ENCODE measurements at regions not wholly inside any gene's neighbourhood (a gene's known extent, or its start where the extent isn't known, plus 50 kb on each side); places are given as distances from the start of the nearest gene placed in this dataset.
A peak's percentile ranks its signal among the peaks of the same experiment; 100 is the strongest.

DNA sequence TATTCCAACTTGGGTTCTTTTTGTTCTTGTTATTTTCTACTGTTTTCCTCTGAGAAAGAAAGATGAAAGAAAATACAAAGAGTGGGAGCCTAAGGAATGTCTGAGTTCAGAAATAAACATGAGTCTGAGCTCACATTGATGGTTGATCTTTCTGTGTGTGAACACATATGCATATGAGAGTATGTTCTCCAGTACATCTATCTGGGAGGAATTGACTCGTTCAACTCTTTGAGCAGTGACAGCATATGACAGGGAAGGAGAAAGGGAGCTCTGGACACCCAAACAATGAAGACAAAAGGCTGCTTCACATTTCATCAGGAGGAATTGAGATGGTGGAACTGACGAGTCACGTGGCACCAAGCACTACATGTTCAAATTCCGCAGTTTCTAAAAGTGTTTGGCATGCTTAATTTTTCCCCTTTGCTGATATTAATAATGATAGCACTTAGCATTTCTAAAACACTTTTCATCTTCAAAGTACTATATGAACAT is 229.8 kb upstream of the ACVR2A start:
- Mint-ChIP-seq H3K36me3 (ENCODE audit: low read depth) (no peaks in the 10 kb centered on the region), H3K9me3 (no peaks in the 10 kb centered on the region), H3K27me3 (ENCODE audit: insufficient read depth, low read depth, poor library complexity) (no peaks in the 10 kb centered on the region), H3K4me3 (no peak overlapping the region), H3K27ac (no peak overlapping the region), H3K4me1 (peaks cover 28% of the 10 kb centered on the region)
- no peaks in the 10 kb centered on the region for H3K9me2 ChIP-seq (ENCODE audit: insufficient read depth)
- H4K20me1 ChIP-seq (replicated peaks; ENCODE audit: insufficient read depth): no peaks in the 10 kb centered on the region; the same call in 1 of the 2 replicates
- no peaks in the 10 kb centered on the region for H3K79me2 ChIP-seq (replicated peaks; ENCODE audit: insufficient read depth)
- H3K27ac ChIP-seq (ENCODE audit: low read depth): no peak overlapping the region
- DNase-seq (ENCODE audit: low spot score) (no peak), ATAC-seq (no peak)
- H3K4me1 ChIP-seq (ENCODE audit: insufficient read depth): 0 out of 2 replicates have a peak, but pooled peaks cover 8% of the 10 kb centered on the region
- H3K27me3 ChIP-seq (ENCODE audit: insufficient read depth): no peaks in the 10 kb centered on the region
- H3K4me2 ChIP-seq: no peak overlapping the region
- H2AFZ ChIP-seq: 0 out of 2 replicates have a peak overlapping the region, but pooled peaks have one; percentile 40
- no peak overlapping the region for H3K4me3 ChIP-seq
- no peaks in the 10 kb centered on the region for H3K36me3 ChIP-seq (ENCODE audit: insufficient read depth)
- no peaks in the 10 kb centered on the region for H3F3A ChIP-seq (replicated peaks; ENCODE audit: low read depth)
- TF ChIP-seq, protein P1, sequence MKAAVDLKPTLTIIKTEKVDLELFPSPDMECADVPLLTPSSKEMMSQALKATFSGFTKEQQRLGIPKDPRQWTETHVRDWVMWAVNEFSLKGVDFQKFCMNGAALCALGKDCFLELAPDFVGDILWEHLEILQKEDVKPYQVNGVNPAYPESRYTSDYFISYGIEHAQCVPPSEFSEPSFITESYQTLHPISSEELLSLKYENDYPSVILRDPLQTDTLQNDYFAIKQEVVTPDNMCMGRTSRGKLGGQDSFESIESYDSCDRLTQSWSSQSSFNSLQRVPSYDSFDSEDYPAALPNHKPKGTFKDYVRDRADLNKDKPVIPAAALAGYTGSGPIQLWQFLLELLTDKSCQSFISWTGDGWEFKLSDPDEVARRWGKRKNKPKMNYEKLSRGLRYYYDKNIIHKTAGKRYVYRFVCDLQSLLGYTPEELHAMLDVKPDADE (IDR thresholded peaks at IDR 0.05): no peak
- TF ChIP-seq EZH2phosphoT487 (IDR thresholded peaks at IDR 0.05; ENCODE audit: unreplicated experiment): no peak
- TF ChIP-seq JUNB (IDR thresholded peaks at IDR 0.05; ENCODE audit: unreplicated experiment): no peak
- no peak for TF ChIP-seq CREB1 (CRISPR knock-in tag; IDR thresholded peaks at IDR 0.05; ENCODE audit: low read depth)

DNA sequence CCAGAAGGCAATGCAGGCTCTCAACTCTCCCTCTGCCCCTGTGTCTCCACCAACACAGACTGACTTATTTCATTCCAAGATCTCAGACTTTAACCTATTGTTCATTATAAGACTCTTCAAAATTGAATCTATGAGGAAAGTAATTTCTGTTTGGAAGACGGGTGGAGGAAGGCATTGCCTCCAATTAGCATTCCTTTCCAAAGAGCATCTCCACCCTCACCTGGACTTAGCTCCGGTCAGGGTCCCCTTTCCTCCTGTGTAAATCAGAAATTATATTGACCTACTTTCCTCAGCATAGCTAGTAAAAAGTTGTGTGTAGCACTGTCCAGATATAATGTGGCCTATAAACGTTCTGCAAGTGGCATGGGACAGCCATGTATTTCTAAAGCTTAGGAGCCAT is 230.4 kb upstream of the ACVR2A start:
- TF ChIP-seq ZNF331 (CRISPR knock-in tag; IDR thresholded peaks at IDR 0.05; ENCODE audit: low read depth) (no peak), CREB1 (CRISPR knock-in tag; IDR thresholded peaks at IDR 0.05; ENCODE audit: low read depth) (no peak), STAT1 (IDR thresholded peaks at IDR 0.05; ENCODE audit: unreplicated experiment) (no peak), POLR2AphosphoS5 (IDR thresholded peaks at IDR 0.05; ENCODE audit: low read depth) (no peak), ZNF114 (CRISPR knock-in tag; IDR thresholded peaks at IDR 0.05) (no peak), NANOG (IDR thresholded peaks at IDR 0.05; ENCODE audit: borderline replicate concordance) (no peak)
- TF ChIP-seq, protein P2, sequence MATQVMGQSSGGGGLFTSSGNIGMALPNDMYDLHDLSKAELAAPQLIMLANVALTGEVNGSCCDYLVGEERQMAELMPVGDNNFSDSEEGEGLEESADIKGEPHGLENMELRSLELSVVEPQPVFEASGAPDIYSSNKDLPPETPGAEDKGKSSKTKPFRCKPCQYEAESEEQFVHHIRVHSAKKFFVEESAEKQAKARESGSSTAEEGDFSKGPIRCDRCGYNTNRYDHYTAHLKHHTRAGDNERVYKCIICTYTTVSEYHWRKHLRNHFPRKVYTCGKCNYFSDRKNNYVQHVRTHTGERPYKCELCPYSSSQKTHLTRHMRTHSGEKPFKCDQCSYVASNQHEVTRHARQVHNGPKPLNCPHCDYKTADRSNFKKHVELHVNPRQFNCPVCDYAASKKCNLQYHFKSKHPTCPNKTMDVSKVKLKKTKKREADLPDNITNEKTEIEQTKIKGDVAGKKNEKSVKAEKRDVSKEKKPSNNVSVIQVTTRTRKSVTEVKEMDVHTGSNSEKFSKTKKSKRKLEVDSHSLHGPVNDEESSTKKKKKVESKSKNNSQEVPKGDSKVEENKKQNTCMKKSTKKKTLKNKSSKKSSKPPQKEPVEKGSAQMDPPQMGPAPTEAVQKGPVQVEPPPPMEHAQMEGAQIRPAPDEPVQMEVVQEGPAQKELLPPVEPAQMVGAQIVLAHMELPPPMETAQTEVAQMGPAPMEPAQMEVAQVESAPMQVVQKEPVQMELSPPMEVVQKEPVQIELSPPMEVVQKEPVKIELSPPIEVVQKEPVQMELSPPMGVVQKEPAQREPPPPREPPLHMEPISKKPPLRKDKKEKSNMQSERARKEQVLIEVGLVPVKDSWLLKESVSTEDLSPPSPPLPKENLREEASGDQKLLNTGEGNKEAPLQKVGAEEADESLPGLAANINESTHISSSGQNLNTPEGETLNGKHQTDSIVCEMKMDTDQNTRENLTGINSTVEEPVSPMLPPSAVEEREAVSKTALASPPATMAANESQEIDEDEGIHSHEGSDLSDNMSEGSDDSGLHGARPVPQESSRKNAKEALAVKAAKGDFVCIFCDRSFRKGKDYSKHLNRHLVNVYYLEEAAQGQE (IDR thresholded peaks at IDR 0.05; ENCODE audit: unreplicated experiment): no peak
- TF ChIP-seq, protein P1 (IDR thresholded peaks at IDR 0.05): no peak
- peaks cover 24% of the 10 kb centered on the region for H3K4me1 Mint-ChIP-seq
- Histone ChIP-seq H3K36me3 (ENCODE audit: insufficient read depth) (no peaks in the 10 kb centered on the region), H3K79me2 (replicated peaks; ENCODE audit: insufficient read depth) (no peaks in the 10 kb centered on the region), H3K27ac (ENCODE audit: low read depth) (no peak overlapping the region), H3F3A (replicated peaks; ENCODE audit: low read depth) (no peaks in the 10 kb centered on the region), H3K9me2 (ENCODE audit: insufficient read depth) (no peaks in the 10 kb centered on the region), H3K4me2 (no peak overlapping the region), H3K4me1 (ENCODE audit: insufficient read depth) (0 out of 2 replicates have a peak, but pooled peaks cover 8% of the 10 kb centered on the region), H3K27me3 (ENCODE audit: insufficient read depth) (no peaks in the 10 kb centered on the region), H2AFZ (peak overlapping the region; percentile 40; the same call in 1 of the 2 replicates), H3K4me3 (no peak overlapping the region), H4K20me1 (replicated peaks; ENCODE audit: insufficient read depth) (no peaks in the 10 kb centered on the region; the same call in 1 of the 2 replicates)
- H3K27me3 Mint-ChIP-seq (ENCODE audit: insufficient read depth, low read depth, poor library complexity): no peaks in the 10 kb centered on the region
- H3K4me3 Mint-ChIP-seq: no peak overlapping the region
- no peak for DNase-seq (ENCODE audit: low spot score)
- no peak for ATAC-seq
- H3K27ac Mint-ChIP-seq: no peak overlapping the region
- H3K9me3 Mint-ChIP-seq: no peaks in the 10 kb centered on the region
- H3K36me3 Mint-ChIP-seq (ENCODE audit: low read depth): no peaks in the 10 kb centered on the region

Measured in GM23338 (cell line).